Ishikawa (cell line): ENCODE measurements at regions not wholly inside any gene's neighbourhood (a gene's known extent, or its start where the extent isn't known, plus 50 kb on each side); places are given as distances from the start of the nearest gene placed in this dataset.

ENCODE experiments used
- EP300 ChIP-seq: IDR thresholded peaks from 2 replicates; pipeline ENCODE4 v1.6.1; 2012; ENCODE audit warnings: borderline replicate concordance
- RAD21 ChIP-seq: IDR thresholded peaks from 2 replicates; pipeline ENCODE4 v1.6.1; 2012; ENCODE audit warnings: low read depth
- TCF12 ChIP-seq: IDR thresholded peaks from 2 replicates; pipeline ENCODE4 v1.6.1; 2012; ENCODE audit warnings: low read depth
- TEAD4 ChIP-seq: IDR thresholded peaks from 2 replicates; pipeline ENCODE4 v1.6.1; 2012
- ZBTB7A ChIP-seq: IDR thresholded peaks from 2 replicates; pipeline ENCODE4 v1.6.1; 2012; ENCODE audit warnings: low read depth

DNA sequence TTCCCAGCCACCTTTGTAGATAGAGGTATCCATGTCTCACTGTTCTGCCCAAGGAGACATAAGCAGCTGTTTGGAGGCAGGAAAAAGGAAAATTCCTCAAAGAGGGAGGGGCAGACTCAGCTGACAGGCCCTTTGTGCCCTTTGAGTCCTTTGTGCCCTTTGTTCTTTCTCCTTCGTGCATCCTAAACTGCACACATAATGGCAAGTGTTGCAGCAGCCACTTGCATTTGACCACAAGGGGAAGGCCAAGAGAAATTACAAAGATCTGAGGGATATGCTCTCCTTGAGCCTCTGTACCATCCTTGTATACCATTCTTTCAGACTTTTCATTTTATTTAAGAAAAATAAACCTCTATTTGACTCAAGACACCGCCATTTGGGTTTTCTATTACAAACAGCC lies 71.8 kb upstream of the PKN2 start:
- TF ChIP-seq TCF12, result no peak
- no peak for TF ChIP-seq RAD21
- no peak for TF ChIP-seq EP300
- TF ChIP-seq TEAD4, result no peak
- no peak for TF ChIP-seq ZBTB7A
